Fibroblast of villous mesenchyme (primary cell): ENCODE measurements at regions not wholly inside any gene's neighbourhood (a gene's known extent, or its start where the extent isn't known, plus 50 kb on each side); places are given as distances from the start of the nearest gene placed in this dataset.

Source experiments
- DNase-seq: peaks from one replicate; pipeline ENCODE4 v3.0.0-alpha.2; 2010; ENCODE audit warnings: low read depth
- H3K4me3 ChIP-seq: 2 replicates; pipeline ENCODE4 v1.5.1; 2011; ENCODE audit warnings: low read depth, mild to moderate bottlenecking, low read length
- CTCF ChIP-seq: IDR thresholded peaks from 2 replicates; pipeline ENCODE4 v1.5.1; 2012; ENCODE audit warnings: low read depth, mild to moderate bottlenecking, low read length; ENCODE audit not compliant: insufficient read depth

- DNase-seq, result no peak
- H3K4me3 ChIP-seq, result no peak overlapping the region
- TF ChIP-seq CTCF, result no peak
Observed at GRCh38 chr16:74020095-74020670, 276.4 kb upstream of the PSMD7 start.

- no peak for DNase-seq
- no peak for TF ChIP-seq CTCF
Observed at GRCh38 chr16:74019612-74020011, 277.0 kb upstream of the PSMD7 start.

GRCh38 chr16:74015953-74016352, 280.7 kb upstream of the PSMD7 start:
- H3K4me3 ChIP-seq, result no peak overlapping the region
- no peak for TF ChIP-seq CTCF
- DNase-seq, result no peak

More at GRCh38 chr16:74019612-74020011, 277.0 kb upstream of the PSMD7 start:
- no peak overlapping the region for H3K4me3 ChIP-seq

GRCh38 chr16:73998707-73999106, 297.9 kb upstream of the PSMD7 start:
- no peak overlapping the region for H3K4me3 ChIP-seq
- TF ChIP-seq CTCF, result no peak
- no peak for DNase-seq

GRCh38 chr16:73997971-73998370, 298.6 kb upstream of the PSMD7 start:
- H3K4me3 ChIP-seq, result no peak overlapping the region
- no peak for DNase-seq
- no peak for TF ChIP-seq CTCF

- TF ChIP-seq CTCF, result no peak
- DNase-seq, result no peak
- no peak overlapping the region for H3K4me3 ChIP-seq
Observed at GRCh38 chr16:73997340-73997711, 299.3 kb upstream of the PSMD7 start.
